OCI-LY1 (cell line): ENCODE measurements at regions not wholly inside any gene's neighbourhood (a gene's known extent, or its start where the extent isn't known, plus 50 kb on each side); places are given as distances from the start of the nearest gene placed in this dataset.

ENCODE experiments used
- H2AFZ ChIP-seq: fragments of 200-600 bp; sonication (generic), shearing (Covaris generic); 2 replicates; pipeline ENCODE4 v1.6.0; 2014; ENCODE audit warnings: antibody characterized with exemption, mild to moderate bottlenecking, low read length
- H3F3A ChIP-seq: fragments of 200-600 bp; sonication (generic), shearing (Covaris generic); 2 replicates; pipeline ENCODE4 v1.6.0; 2014; ENCODE audit warnings: mild to moderate bottlenecking, antibody characterized with exemption, low read length, moderate library complexity; ENCODE audit not compliant: insufficient read depth
- H3K27ac ChIP-seq: fragments of 200-600 bp; sonication (generic); 2 replicates; pipeline ENCODE4 v1.5.1; 2014; ENCODE audit warnings: low read length, mixed run types, mild to moderate bottlenecking, low read depth; ENCODE audit not compliant: poor library complexity, severe bottlenecking
- H3K27me3 ChIP-seq: fragments of 200-600 bp; sonication (generic); 2 replicates; pipeline ENCODE4 v1.6.0; 2014; ENCODE audit warnings: antibody characterized with exemption, mild to moderate bottlenecking, low read length, moderate library complexity; ENCODE audit not compliant: insufficient read depth
- H3K36me3 ChIP-seq: fragments of 200-600 bp; sonication (generic); 2 replicates; pipeline ENCODE4 v1.6.1; 2014; ENCODE audit warnings: mild to moderate bottlenecking, antibody characterized with exemption, low read length, moderate library complexity, mixed read lengths; ENCODE audit not compliant: insufficient read depth
- H3K4me1 ChIP-seq: fragments of 200-600 bp; sonication (generic); 2 replicates; pipeline ENCODE4 v1.5.1; 2014; ENCODE audit warnings: mild to moderate bottlenecking, low read length, moderate library complexity; ENCODE audit not compliant: insufficient read depth, severe bottlenecking
- H3K4me2 ChIP-seq: fragments of 200-600 bp; sonication (generic), shearing (Covaris generic); 2 replicates; pipeline ENCODE4 v1.6.1; 2014; ENCODE audit warnings: low read length
- H3K4me3 ChIP-seq: fragments of 200-600 bp; sonication (generic); 2 replicates; pipeline ENCODE4 v1.5.1; 2014; ENCODE audit warnings: low read length, low read depth, mild to moderate bottlenecking, mixed read lengths; ENCODE audit not compliant: poor library complexity, severe bottlenecking
- H3K79me2 ChIP-seq: fragments of 200-600 bp; shearing (Covaris generic); 2 replicates; pipeline ENCODE4 v1.6.1; 2016; ENCODE audit warnings: mixed run types, low read length, mixed read lengths; ENCODE audit not compliant: insufficient read depth
- H3K9ac ChIP-seq: fragments of 200-600 bp; sonication (generic), shearing (Covaris generic); 2 replicates; pipeline ENCODE4 v1.6.1; 2014; ENCODE audit warnings: mild to moderate bottlenecking, low read length, mixed read lengths
- H3K9me2 ChIP-seq: fragments of 200-600 bp; sonication (generic), shearing (Covaris generic); 2 replicates; pipeline ENCODE4 v1.6.1; 2014; ENCODE audit warnings: low read depth, mild to moderate bottlenecking, low read length, mixed read lengths
- H3K9me3 ChIP-seq: fragments of 200-600 bp; shearing (Covaris generic); 2 replicates; pipeline ENCODE4 v1.6.1; 2014; ENCODE audit warnings: low read length, mixed read lengths
- H4K20me1 ChIP-seq: fragments of 200-600 bp; sonication (generic), shearing (Covaris generic); 2 replicates; pipeline ENCODE4 v1.6.0; 2016; ENCODE audit warnings: mild to moderate bottlenecking, low read length; ENCODE audit not compliant: insufficient read depth
- EZH2 ChIP-seq: fragments of 200-600 bp; sonication (generic), shearing (Covaris generic); IDR thresholded peaks from 2 replicates; pipeline ENCODE4 v1.8.0; 2017; ENCODE audit warnings: borderline replicate concordance, mixed run types, mild to moderate bottlenecking, antibody characterized with exemption, low read length, moderate library complexity, mixed read lengths
- TF ChIP-seq, protein P1 (sequence below): fragments of 200-600 bp; sonication (generic), shearing (Covaris generic); IDR thresholded peaks from 2 replicates; pipeline ENCODE4 v1.5.1; 2017; ENCODE audit warnings: mild to moderate bottlenecking, antibody characterized with exemption, low read length, moderate library complexity, mixed read lengths

GRCh38 chr2:108184419-108184818 lies 55.3 kb upstream of the SULT1C3 start:
- H3K36me3 ChIP-seq: no peaks in the 10 kb centered on the region
- no peaks in the 10 kb centered on the region for H3K79me2 ChIP-seq
- H3K4me1 ChIP-seq: no peaks in the 10 kb centered on the region
- no peak overlapping the region for H3K27ac ChIP-seq
- no peaks in the 10 kb centered on the region for H3F3A ChIP-seq
- no peaks in the 10 kb centered on the region for H3K27me3 ChIP-seq
- no peaks in the 10 kb centered on the region for H4K20me1 ChIP-seq
- no peak overlapping the region for H3K9ac ChIP-seq
- no peak overlapping the region for H2AFZ ChIP-seq
- no peaks in the 10 kb centered on the region for H3K9me2 ChIP-seq
- no peak for TF ChIP-seq EZH2
- TF ChIP-seq, protein P1, sequence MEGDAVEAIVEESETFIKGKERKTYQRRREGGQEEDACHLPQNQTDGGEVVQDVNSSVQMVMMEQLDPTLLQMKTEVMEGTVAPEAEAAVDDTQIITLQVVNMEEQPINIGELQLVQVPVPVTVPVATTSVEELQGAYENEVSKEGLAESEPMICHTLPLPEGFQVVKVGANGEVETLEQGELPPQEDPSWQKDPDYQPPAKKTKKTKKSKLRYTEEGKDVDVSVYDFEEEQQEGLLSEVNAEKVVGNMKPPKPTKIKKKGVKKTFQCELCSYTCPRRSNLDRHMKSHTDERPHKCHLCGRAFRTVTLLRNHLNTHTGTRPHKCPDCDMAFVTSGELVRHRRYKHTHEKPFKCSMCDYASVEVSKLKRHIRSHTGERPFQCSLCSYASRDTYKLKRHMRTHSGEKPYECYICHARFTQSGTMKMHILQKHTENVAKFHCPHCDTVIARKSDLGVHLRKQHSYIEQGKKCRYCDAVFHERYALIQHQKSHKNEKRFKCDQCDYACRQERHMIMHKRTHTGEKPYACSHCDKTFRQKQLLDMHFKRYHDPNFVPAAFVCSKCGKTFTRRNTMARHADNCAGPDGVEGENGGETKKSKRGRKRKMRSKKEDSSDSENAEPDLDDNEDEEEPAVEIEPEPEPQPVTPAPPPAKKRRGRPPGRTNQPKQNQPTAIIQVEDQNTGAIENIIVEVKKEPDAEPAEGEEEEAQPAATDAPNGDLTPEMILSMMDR: peak; percentile 56
- no peaks in the 10 kb centered on the region for H3K9me3 ChIP-seq
- no peak overlapping the region for H3K4me3 ChIP-seq
- H3K4me2 ChIP-seq: no peak overlapping the region

DNA sequence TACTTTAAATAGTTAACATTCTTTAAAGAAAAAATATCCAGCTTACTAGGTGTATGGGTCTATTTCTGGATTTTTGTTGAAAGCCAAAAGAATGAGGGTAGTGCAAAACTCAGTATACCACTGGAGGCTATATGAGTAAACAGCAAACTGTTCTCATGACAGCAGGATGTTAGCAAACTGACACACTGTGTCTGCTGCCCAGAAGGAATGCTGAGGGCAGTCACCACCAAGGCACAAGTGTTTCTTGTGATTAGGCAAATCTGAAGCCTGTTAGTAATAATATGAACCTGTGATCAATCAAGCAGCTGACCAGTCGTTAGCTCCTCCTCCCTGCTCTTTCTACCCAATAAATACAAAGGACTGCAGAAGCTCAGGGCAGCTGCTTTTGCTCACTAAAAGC lies 50.5 kb upstream of the SULT1C3 start:
- H2AFZ ChIP-seq: no peak overlapping the region
- H3K4me1 ChIP-seq: no peaks in the 10 kb centered on the region

More for the DNA sequence above, 50.5 kb upstream of the SULT1C3 start:
- no peaks in the 10 kb centered on the region for H3K27me3 ChIP-seq
- H3K9ac ChIP-seq: no peak overlapping the region
- no peak overlapping the region for H3K27ac ChIP-seq
- H3K79me2 ChIP-seq: no peaks in the 10 kb centered on the region
- TF ChIP-seq, protein P1: no peak
- TF ChIP-seq EZH2: no peak
- H3K9me3 ChIP-seq: no peaks in the 10 kb centered on the region
- no peaks in the 10 kb centered on the region for H3K36me3 ChIP-seq
- H3F3A ChIP-seq: no peaks in the 10 kb centered on the region
- no peak overlapping the region for H3K4me3 ChIP-seq
- no peaks in the 10 kb centered on the region for H3K9me2 ChIP-seq
- H3K4me2 ChIP-seq: no peak overlapping the region
- no peaks in the 10 kb centered on the region for H4K20me1 ChIP-seq
